Fibroblast of pulmonary artery (primary cell): ENCODE measurements at regions not wholly inside any gene's neighbourhood (a gene's known extent, or its start where the extent isn't known, plus 50 kb on each side); places are given as distances from the start of the nearest gene placed in this dataset.

ENCODE experiments used
- DNase-seq: peaks from one replicate; pipeline ENCODE4 v3.0.0-alpha.2; 2010; ENCODE audit warnings: low read depth
- H3K4me3 ChIP-seq: replicated peaks from 2 replicates; pipeline ENCODE4 v1.5.1; 2011; ENCODE audit warnings: low read depth, mild to moderate bottlenecking, control low read depth, low read length, moderate library complexity
- TF ChIP-seq, protein P1 (sequence below): IDR thresholded peaks from 2 replicates; pipeline ENCODE4 v1.5.1; 2011; ENCODE audit warnings: mild to moderate bottlenecking, control low read depth, low read length, inconsistent platforms; ENCODE audit errors: missing control alignments

DNA sequence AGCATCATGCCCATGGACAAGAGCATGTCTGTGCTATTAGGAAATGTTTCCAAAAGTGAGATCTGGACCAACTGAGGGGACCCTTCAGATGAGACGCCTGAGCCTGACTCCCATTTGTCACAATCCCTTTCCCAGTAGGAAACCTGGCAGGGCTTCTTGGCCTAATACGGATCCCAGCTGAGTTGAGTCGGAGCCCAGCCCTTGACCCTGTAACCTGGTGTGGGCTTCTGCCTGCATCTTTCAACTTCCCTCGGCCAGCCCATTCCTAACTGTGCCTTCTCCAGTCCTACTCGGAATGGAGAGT is 148.3 kb downstream of the IRX2 start:
- H3K4me3 ChIP-seq, result no peak overlapping the region
- no peak for DNase-seq
- TF ChIP-seq, protein P1, sequence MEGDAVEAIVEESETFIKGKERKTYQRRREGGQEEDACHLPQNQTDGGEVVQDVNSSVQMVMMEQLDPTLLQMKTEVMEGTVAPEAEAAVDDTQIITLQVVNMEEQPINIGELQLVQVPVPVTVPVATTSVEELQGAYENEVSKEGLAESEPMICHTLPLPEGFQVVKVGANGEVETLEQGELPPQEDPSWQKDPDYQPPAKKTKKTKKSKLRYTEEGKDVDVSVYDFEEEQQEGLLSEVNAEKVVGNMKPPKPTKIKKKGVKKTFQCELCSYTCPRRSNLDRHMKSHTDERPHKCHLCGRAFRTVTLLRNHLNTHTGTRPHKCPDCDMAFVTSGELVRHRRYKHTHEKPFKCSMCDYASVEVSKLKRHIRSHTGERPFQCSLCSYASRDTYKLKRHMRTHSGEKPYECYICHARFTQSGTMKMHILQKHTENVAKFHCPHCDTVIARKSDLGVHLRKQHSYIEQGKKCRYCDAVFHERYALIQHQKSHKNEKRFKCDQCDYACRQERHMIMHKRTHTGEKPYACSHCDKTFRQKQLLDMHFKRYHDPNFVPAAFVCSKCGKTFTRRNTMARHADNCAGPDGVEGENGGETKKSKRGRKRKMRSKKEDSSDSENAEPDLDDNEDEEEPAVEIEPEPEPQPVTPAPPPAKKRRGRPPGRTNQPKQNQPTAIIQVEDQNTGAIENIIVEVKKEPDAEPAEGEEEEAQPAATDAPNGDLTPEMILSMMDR, result no peak

- H3K4me3 ChIP-seq, result no peak overlapping the region
- peak; percentile 1 for DNase-seq
- TF ChIP-seq, protein P1, result no peak
These were observed 148.8 kb downstream of the IRX2 start for GRCh38 chr5:2602451-2603271.

DNA sequence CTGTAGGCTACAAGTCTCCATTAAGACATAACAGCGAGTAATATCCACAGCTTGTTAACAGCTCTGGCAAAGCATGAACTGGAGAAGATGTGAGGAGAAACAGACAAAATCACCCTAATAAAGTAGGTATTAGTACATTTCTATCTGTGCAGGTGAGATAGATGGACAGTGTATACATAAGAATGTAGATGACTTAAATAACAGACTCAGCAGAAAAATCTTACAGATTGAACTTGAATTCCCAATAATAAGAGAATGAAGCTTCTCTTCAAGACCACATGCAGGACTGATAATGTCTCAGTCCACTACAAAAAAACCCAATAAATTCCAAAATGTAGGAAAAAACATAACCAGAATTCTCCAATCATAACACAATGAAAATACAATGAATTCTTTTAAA is 153.0 kb downstream of the IRX2 start:
- no peak for DNase-seq
- TF ChIP-seq, protein P1, result no peak
- H3K4me3 ChIP-seq, result no peak overlapping the region

- H3K4me3 ChIP-seq, result no peak overlapping the region
- TF ChIP-seq, protein P1, result no peak
- DNase-seq, result no peak
These were observed 156.8 kb downstream of the IRX2 start for GRCh38 chr5:2594701-2595100.

DNA sequence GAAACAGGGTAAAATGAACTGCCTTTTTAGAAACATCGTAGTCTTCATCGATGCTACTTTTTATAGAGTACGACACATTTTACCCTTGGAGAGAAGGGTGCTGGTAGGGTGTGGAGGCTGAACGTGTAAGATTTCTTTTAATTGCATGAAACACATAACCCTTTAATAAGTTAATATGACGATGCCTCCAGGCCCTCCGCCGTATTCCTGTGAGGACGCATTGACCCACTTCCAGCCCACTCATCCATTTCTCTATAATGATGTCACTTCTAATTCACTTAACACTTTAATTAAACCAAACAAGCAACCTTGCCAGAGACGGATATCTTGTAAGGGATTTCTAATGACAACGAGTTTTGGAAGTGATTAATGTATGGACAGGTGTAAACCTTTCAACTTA is 158.7 kb downstream of the IRX2 start:
- TF ChIP-seq, protein P1, result no peak

GRCh38 chr5:2591777-2592453 is 159.6 kb downstream of the IRX2 start:
- DNase-seq, result no peak
- TF ChIP-seq, protein P1, result no peak
- no peak overlapping the region for H3K4me3 ChIP-seq

More for the DNA sequence above, 158.7 kb downstream of the IRX2 start:
- H3K4me3 ChIP-seq, result no peak overlapping the region
- no peak for DNase-seq
